DOHH2 (cell line): ENCODE measurements at regions not wholly inside any gene's neighbourhood (a gene's known extent, or its start where the extent isn't known, plus 50 kb on each side); places are given as distances from the start of the nearest gene placed in this dataset.

ENCODE experiments used
- H3F3A ChIP-seq: fragments of 200-600 bp; sonication (generic), shearing (Covaris generic); 2 replicates; pipeline ENCODE4 v1.6.0; 2016; ENCODE audit warnings: antibody characterized with exemption, mild to moderate bottlenecking; ENCODE audit not compliant: control insufficient read depth, insufficient read depth
- H3K27ac ChIP-seq: fragments of 200-600 bp; sonication (generic); 2 replicates; pipeline ENCODE4 v1.5.1; 2014; ENCODE audit warnings: low read depth, mild to moderate bottlenecking, low read length, moderate library complexity
- H3K27me3 ChIP-seq: fragments of 200-600 bp; sonication (generic); 2 replicates; pipeline ENCODE4 v1.6.1; 2014; ENCODE audit warnings: mild to moderate bottlenecking, low read length, mixed read lengths; ENCODE audit not compliant: control insufficient read depth
- H3K36me3 ChIP-seq: fragments of 200-600 bp; sonication (generic); 2 replicates; pipeline ENCODE4 v1.6.1; 2014; ENCODE audit warnings: mild to moderate bottlenecking, low read length, moderate library complexity, mixed read lengths; ENCODE audit not compliant: control insufficient read depth
- H3K4me1 ChIP-seq: fragments of 200-600 bp; sonication (generic); 2 replicates; pipeline ENCODE4 v1.6.1; 2014; ENCODE audit warnings: mild to moderate bottlenecking, low read length, mixed read lengths; ENCODE audit not compliant: control insufficient read depth
- H3K4me2 ChIP-seq: fragments of 200-600 bp; sonication (generic); 2 replicates; pipeline ENCODE4 v1.6.0; 2014; ENCODE audit warnings: mild to moderate bottlenecking, low read length, moderate library complexity
- H3K4me3 ChIP-seq: fragments of 200-600 bp; sonication (generic); 2 replicates; pipeline ENCODE4 v1.5.1; 2014; ENCODE audit warnings: mild to moderate bottlenecking, low read length, mixed read lengths
- H3K79me2 ChIP-seq: fragments of 200-600 bp; sonication (generic); 2 replicates; pipeline ENCODE4 v1.6.1; 2014; ENCODE audit warnings: mild to moderate bottlenecking, low read length, mixed read lengths; ENCODE audit not compliant: control insufficient read depth
- H3K9me2 ChIP-seq: fragments of 200-600 bp; sonication (generic); replicated peaks from 2 replicates; pipeline ENCODE4 v1.6.1; 2014; ENCODE audit warnings: mild to moderate bottlenecking, low read length, mixed read lengths; ENCODE audit not compliant: control insufficient read depth
- H3K9me3 ChIP-seq: fragments of 200-600 bp; sonication (generic); 2 replicates; pipeline ENCODE4 v1.6.1; 2014; ENCODE audit warnings: antibody characterized with exemption, low read length, mixed read lengths; ENCODE audit not compliant: control insufficient read depth, insufficient read depth
- H4K20me1 ChIP-seq: fragments of 200-600 bp; sonication (generic); 2 replicates; pipeline ENCODE4 v1.6.0; 2014; ENCODE audit warnings: low read depth, mild to moderate bottlenecking, antibody characterized with exemption, low read length, moderate library complexity; ENCODE audit not compliant: control insufficient read depth, insufficient read depth
- CTCF ChIP-seq: fragments of 200-600 bp; sonication (generic); IDR thresholded peaks from one replicate; pipeline ENCODE4 v1.5.1; 2014; ENCODE audit warnings: antibody characterized with exemption, mild to moderate bottlenecking, low read depth, low read length; ENCODE audit not compliant: poor library complexity, severe bottlenecking
- EZH2phosphoT487 ChIP-seq: fragments of 200-600 bp; sonication (generic); IDR thresholded peaks from 2 replicates; pipeline ENCODE4 v1.6.1; 2017; ENCODE audit warnings: borderline replicate concordance, mild to moderate bottlenecking, antibody characterized with exemption, low read length, moderate library complexity, mixed read lengths

- TF ChIP-seq EZH2phosphoT487 (no peak), CTCF (no peak)
Measured at GRCh38 chr6:30832864-30833263, 51.5 kb upstream of the DDR1 start.

GRCh38 chr6:30830438-30830837 lies 53.9 kb upstream of the DDR1 start:
- Histone ChIP-seq H3K4me3 (0 out of 2 replicates have a peak overlapping the region, but pooled peaks have one; percentile 1), H3K27ac (no peak overlapping the region), H4K20me1 (no peaks in the 10 kb centered on the region), H3K4me1 (peaks cover 10% of the 10 kb centered on the region), H3K27me3 (peaks cover 11% of the 10 kb centered on the region), H3K79me2 (no peaks in the 10 kb centered on the region), H3F3A (no peaks in the 10 kb centered on the region), H3K4me2 (peak overlapping the region; percentile 24), H3K9me3 (no peaks in the 10 kb centered on the region), H3K9me2 (no peaks in the 10 kb centered on the region), H3K36me3 (no peaks in the 10 kb centered on the region)
- TF ChIP-seq EZH2phosphoT487 (no peak), CTCF (no peak)

More at GRCh38 chr6:30832864-30833263, 51.5 kb upstream of the DDR1 start:
- no peaks in the 10 kb centered on the region for H3K36me3 ChIP-seq
- peaks cover 19% of the 10 kb centered on the region for H3K4me1 ChIP-seq
- H3K27me3 ChIP-seq, result peaks cover 7% of the 10 kb centered on the region; the same call in 1 of the 2 replicates
- H3K9me3 ChIP-seq, result no peaks in the 10 kb centered on the region
- no peaks in the 10 kb centered on the region for H3K79me2 ChIP-seq
- no peaks in the 10 kb centered on the region for H4K20me1 ChIP-seq
- H3K9me2 ChIP-seq, result no peaks in the 10 kb centered on the region
- H3F3A ChIP-seq, result peaks cover under 1% of the 10 kb centered on the region; the same call in 1 of the 2 replicates
- no peak overlapping the region for H3K4me3 ChIP-seq
- H3K4me2 ChIP-seq, result no peak overlapping the region
- no peak overlapping the region for H3K27ac ChIP-seq

- no peaks in the 10 kb centered on the region for H3F3A ChIP-seq
- H3K4me3 ChIP-seq, result 0 out of 2 replicates have a peak overlapping the region, but pooled peaks have one; percentile 1
- no peaks in the 10 kb centered on the region for H3K36me3 ChIP-seq
- H3K9me2 ChIP-seq, result no peaks in the 10 kb centered on the region
- H3K79me2 ChIP-seq, result no peaks in the 10 kb centered on the region
- TF ChIP-seq CTCF, result no peak
- no peak for TF ChIP-seq EZH2phosphoT487
- H4K20me1 ChIP-seq, result no peaks in the 10 kb centered on the region
- H3K27me3 ChIP-seq, result peaks cover 8% of the 10 kb centered on the region
- H3K27ac ChIP-seq, result no peak overlapping the region
- no peaks in the 10 kb centered on the region for H3K9me3 ChIP-seq
- no peak overlapping the region; the same call in 1 of the 2 replicates for H3K4me2 ChIP-seq
- peaks cover 10% of the 10 kb centered on the region for H3K4me1 ChIP-seq
Measured at GRCh38 chr6:30829639-30830255, 54.6 kb upstream of the DDR1 start.
